HL-60 (cell line): ENCODE measurements at regions not wholly inside any gene's neighbourhood (a gene's known extent, or its start where the extent isn't known, plus 50 kb on each side); places are given as distances from the start of the nearest gene placed in this dataset.

Experiments
- DNase-seq, 2 experiments: peaks; one replicate each; pipeline ENCODE4 v3.0.0-alpha.2; 2010 to 2020; ENCODE audit warnings: low read depth in 1 of 2, low spot score in 1 of 2
- H3K27ac ChIP-seq: fragments of 250-450 bp; sonication (Bioruptor Pico); replicated peaks from 2 replicates; pipeline ENCODE4 v1.5.1; 2020; ENCODE audit warnings: mild to moderate bottlenecking, moderate library complexity
- H3K27me3 ChIP-seq: fragments of 250-450 bp; sonication (Bioruptor Pico); 2 replicates; pipeline ENCODE4 v1.5.1; 2021; ENCODE audit warnings: mild to moderate bottlenecking, moderate library complexity; ENCODE audit not compliant: insufficient read depth, poor library complexity, severe bottlenecking
- H3K4me3 ChIP-seq: replicated peaks from 2 replicates; pipeline ENCODE4 v1.5.1; 2011; ENCODE audit warnings: mild to moderate bottlenecking, control low read depth, low read length; ENCODE audit not compliant: insufficient read depth
- GABPA ChIP-seq: IDR thresholded peaks from 2 replicates; pipeline ENCODE4 v1.6.1; 2012; ENCODE audit warnings: low read depth
- POLR2AphosphoS5 ChIP-seq: IDR thresholded peaks from 2 replicates; pipeline ENCODE4 v1.6.1; 2012; ENCODE audit warnings: low read depth
- SPI1 ChIP-seq: IDR thresholded peaks from 2 replicates; pipeline ENCODE4 v1.6.1; 2012; ENCODE audit warnings: low read depth, mild to moderate bottlenecking, borderline replicate concordance
- TF ChIP-seq, protein P1 (sequence below): IDR thresholded peaks from one replicate; pipeline ENCODE4 v1.5.1; 2011; ENCODE audit warnings: low read length, control low read depth, inconsistent platforms; ENCODE audit not compliant: insufficient read depth
- TF ChIP-seq, protein P2 (sequence below): IDR thresholded peaks from 2 replicates; pipeline ENCODE4 v1.6.1; 2012; ENCODE audit warnings: low read depth; ENCODE audit not compliant: insufficient replicate concordance

DNA sequence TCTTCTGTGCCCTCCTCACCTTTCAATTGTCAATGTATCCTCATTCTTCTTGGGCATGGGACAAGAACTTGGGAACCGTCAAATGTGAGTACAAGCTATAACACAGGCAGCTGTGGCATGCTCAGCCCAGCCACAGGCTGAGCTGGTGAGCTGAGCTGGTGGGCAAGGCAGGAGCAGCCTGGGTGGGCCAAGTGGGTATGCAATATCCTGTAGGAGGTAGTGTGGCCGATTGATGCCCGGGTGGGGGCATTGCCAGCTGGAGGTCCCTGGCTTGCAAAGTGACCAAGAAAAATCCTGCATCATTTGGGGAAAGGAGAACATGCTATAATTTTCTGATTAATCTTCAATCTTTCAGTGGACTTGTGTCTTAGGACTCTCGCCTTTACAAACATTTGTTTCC, 507.2 kb upstream of the SLC10A2 start:
- no peak for DNase-seq
- TF ChIP-seq GABPA: no peak
- TF ChIP-seq POLR2AphosphoS5: no peak
- TF ChIP-seq, protein P1, sequence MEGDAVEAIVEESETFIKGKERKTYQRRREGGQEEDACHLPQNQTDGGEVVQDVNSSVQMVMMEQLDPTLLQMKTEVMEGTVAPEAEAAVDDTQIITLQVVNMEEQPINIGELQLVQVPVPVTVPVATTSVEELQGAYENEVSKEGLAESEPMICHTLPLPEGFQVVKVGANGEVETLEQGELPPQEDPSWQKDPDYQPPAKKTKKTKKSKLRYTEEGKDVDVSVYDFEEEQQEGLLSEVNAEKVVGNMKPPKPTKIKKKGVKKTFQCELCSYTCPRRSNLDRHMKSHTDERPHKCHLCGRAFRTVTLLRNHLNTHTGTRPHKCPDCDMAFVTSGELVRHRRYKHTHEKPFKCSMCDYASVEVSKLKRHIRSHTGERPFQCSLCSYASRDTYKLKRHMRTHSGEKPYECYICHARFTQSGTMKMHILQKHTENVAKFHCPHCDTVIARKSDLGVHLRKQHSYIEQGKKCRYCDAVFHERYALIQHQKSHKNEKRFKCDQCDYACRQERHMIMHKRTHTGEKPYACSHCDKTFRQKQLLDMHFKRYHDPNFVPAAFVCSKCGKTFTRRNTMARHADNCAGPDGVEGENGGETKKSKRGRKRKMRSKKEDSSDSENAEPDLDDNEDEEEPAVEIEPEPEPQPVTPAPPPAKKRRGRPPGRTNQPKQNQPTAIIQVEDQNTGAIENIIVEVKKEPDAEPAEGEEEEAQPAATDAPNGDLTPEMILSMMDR: no peak
- TF ChIP-seq SPI1: no peak
- TF ChIP-seq, protein P2, sequence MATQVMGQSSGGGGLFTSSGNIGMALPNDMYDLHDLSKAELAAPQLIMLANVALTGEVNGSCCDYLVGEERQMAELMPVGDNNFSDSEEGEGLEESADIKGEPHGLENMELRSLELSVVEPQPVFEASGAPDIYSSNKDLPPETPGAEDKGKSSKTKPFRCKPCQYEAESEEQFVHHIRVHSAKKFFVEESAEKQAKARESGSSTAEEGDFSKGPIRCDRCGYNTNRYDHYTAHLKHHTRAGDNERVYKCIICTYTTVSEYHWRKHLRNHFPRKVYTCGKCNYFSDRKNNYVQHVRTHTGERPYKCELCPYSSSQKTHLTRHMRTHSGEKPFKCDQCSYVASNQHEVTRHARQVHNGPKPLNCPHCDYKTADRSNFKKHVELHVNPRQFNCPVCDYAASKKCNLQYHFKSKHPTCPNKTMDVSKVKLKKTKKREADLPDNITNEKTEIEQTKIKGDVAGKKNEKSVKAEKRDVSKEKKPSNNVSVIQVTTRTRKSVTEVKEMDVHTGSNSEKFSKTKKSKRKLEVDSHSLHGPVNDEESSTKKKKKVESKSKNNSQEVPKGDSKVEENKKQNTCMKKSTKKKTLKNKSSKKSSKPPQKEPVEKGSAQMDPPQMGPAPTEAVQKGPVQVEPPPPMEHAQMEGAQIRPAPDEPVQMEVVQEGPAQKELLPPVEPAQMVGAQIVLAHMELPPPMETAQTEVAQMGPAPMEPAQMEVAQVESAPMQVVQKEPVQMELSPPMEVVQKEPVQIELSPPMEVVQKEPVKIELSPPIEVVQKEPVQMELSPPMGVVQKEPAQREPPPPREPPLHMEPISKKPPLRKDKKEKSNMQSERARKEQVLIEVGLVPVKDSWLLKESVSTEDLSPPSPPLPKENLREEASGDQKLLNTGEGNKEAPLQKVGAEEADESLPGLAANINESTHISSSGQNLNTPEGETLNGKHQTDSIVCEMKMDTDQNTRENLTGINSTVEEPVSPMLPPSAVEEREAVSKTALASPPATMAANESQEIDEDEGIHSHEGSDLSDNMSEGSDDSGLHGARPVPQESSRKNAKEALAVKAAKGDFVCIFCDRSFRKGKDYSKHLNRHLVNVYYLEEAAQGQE: no peak
- no peak overlapping the region for H3K4me3 ChIP-seq
- H3K27me3 ChIP-seq: no peaks in the 10 kb centered on the region
- H3K27ac ChIP-seq: no peak overlapping the region

DNA sequence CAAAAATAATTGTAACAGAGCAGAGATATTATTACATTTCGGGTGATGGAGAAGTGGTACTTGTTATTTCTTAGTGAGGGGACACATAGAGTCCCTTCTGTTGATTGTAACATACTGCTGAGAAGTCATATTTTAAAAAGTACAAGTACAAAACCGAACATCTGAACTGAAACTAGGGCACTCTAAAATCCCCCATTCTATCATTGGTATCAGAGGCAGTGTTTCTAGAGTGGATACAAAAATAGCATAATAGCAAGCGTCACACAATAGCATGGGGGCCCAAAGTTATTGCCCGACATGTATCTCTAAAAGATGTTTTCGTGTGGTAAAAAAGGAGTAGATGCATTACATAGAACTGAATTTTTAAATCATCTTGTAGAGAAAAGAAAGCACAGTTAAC, 502.1 kb upstream of the SLC10A2 start:
- Histone ChIP-seq H3K27me3 (no peaks in the 10 kb centered on the region), H3K4me3 (no peak overlapping the region), H3K27ac (no peak overlapping the region)
- TF ChIP-seq POLR2AphosphoS5 (no peak), SPI1 (no peak)
- DNase-seq: no peak

DNA sequence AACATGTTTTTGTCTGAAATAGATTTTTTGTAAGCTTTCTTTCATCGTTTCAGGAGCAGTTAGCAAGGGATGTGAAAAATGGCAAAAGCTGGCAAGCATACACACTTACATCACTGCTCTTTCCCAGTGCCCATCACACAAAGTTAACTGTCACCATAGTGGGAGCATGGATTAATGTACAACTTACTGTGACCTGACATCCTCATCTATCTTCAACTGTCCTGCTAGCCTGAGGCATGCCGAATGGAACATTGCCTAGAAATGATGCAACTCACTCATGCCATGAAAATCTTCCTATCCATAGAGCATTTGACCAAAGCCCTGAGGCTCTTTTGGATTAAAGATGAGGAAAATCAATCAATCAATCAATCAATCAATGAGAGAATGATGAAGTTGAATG, 491.7 kb upstream of the SLC10A2 start:
- TF ChIP-seq GABPA: no peak
- no peak for TF ChIP-seq SPI1
- TF ChIP-seq, protein P2: no peak
- no peak for TF ChIP-seq POLR2AphosphoS5
- TF ChIP-seq, protein P1: no peak
- no peaks in the 10 kb centered on the region for H3K27me3 ChIP-seq
- DNase-seq: no peak
- no peak overlapping the region for H3K27ac ChIP-seq
- no peak overlapping the region for H3K4me3 ChIP-seq

DNA sequence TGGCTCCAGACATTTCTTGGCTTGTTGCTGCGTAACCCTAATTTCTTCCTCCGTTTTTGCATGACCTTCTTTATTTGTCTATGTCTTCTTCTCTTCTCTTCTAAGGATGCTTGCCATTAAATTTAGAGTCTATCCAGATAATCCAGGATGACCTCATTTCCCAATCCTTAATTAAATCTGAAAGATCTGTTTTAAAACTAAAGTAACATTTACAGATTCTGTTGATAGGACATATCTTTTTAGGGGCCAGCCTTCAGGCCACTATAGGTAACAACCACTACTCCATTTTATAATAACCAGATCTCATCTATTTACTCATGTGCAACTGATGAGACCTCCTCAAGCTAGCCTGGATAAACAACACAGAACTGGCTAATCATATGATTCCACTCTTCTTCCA, 490.5 kb upstream of the SLC10A2 start:
- H3K4me3 ChIP-seq: no peak overlapping the region
- H3K27me3 ChIP-seq: no peaks in the 10 kb centered on the region
- DNase-seq: no peak
- TF ChIP-seq SPI1 (no peak), POLR2AphosphoS5 (no peak), GABPA (no peak)
- TF ChIP-seq, protein P1: no peak
- TF ChIP-seq, protein P2: no peak
- no peak overlapping the region for H3K27ac ChIP-seq
